ENCODE measurements at regions not wholly inside any gene's neighbourhood (a gene's known extent, or its start where the extent isn't known, plus 50 kb on each side); places are given as distances from the start of the nearest gene placed in this dataset.

GRCh38 chr1:229035054-229035747 lies 235.7 kb upstream of the RAB4A start:
- TF ChIP-seq CTCF (conservative IDR thresholded peaks at IDR 0.05) = no peak
- no peak overlapping the region for H3K27ac ChIP-seq

- H3K27ac ChIP-seq = no peak overlapping the region
Observed at GRCh38 chr1:229035748-229036082, 235.2 kb upstream of the RAB4A start.

GRCh38 chr1:229037806-229038405 lies 233.0 kb upstream of the RAB4A start:
- TF ChIP-seq CTCF (conservative IDR thresholded peaks at IDR 0.05) = no peak
- H3K27ac ChIP-seq = no peak overlapping the region

More at GRCh38 chr1:229035748-229036082, 235.2 kb upstream of the RAB4A start:
- TF ChIP-seq CTCF (conservative IDR thresholded peaks at IDR 0.05) = no peak

- no peak overlapping the region for H3K27ac ChIP-seq
- no peak for TF ChIP-seq CTCF (conservative IDR thresholded peaks at IDR 0.05)
Observed at GRCh38 chr1:229040630-229041358, 230.1 kb upstream of the RAB4A start.

- no peak for TF ChIP-seq CTCF (conservative IDR thresholded peaks at IDR 0.05)
Observed at GRCh38 chr1:229041946-229042345, 229.0 kb upstream of the RAB4A start.

GRCh38 chr1:229042482-229042881 lies 228.4 kb upstream of the RAB4A start:
- peak overlapping the region; percentile 49; the same call in 1 of the 2 replicates for H3K27ac ChIP-seq
- TF ChIP-seq CTCF (conservative IDR thresholded peaks at IDR 0.05) = no peak

More at GRCh38 chr1:229041946-229042345, 229.0 kb upstream of the RAB4A start:
- H3K27ac ChIP-seq = no peak overlapping the region

- no peak for TF ChIP-seq CTCF (conservative IDR thresholded peaks at IDR 0.05)
- H3K27ac ChIP-seq = peak overlapping the region; percentile 49; the same call in 1 of the 2 replicates
Observed at GRCh38 chr1:229043115-229043514, 227.8 kb upstream of the RAB4A start.
